CD14-positive monocyte (primary cell): ENCODE measurements at regions not wholly inside any gene's neighbourhood (a gene's known extent, or its start where the extent isn't known, plus 50 kb on each side); places are given as distances from the start of the nearest gene placed in this dataset.
"Not testable (repeated sequence)": the region's sequence is repeated elsewhere in the genome, so short reads cannot be mapped to it uniquely, and the experiment has no call there.

ENCODE experiments used
- DNase-seq, 3 donors: peaks; one replicate each; pipeline ENCODE4 v3.0.0-alpha.2; 2011 to 2022
- H2AFZ ChIP-seq: 2 replicates; pipeline ENCODE4 v1.6.0; 2012; ENCODE audit warnings: mild to moderate bottlenecking, low read depth, low read length, inconsistent platforms; ENCODE audit not compliant: insufficient read depth, poor library complexity, severe bottlenecking
- H3K27ac ChIP-seq, 2 donors: 1 replicate in 1 of 2; 2 replicates in 1 of 2; pipeline ENCODE4 v1.5.1; 2012 to 2013; ENCODE audit warnings: low read length in 2 of 2, control low read depth in 1 of 2, inconsistent platforms in 1 of 2, low read depth in 1 of 2, mild to moderate bottlenecking in 1 of 2
- H3K27me3 ChIP-seq, 2 donors: one replicate each; pipeline versions ENCODE4 v1.6.0 to v1.6.1; 2011 to 2013; ENCODE audit warnings: low read length in 2 of 2; ENCODE audit not compliant: control insufficient read depth in 2 of 2, insufficient read depth in 2 of 2
- H3K36me3 ChIP-seq, 2 donors: replicated peaks in 1 of 2; 1 replicate in 1 of 2; 2 replicates in 1 of 2; pipeline versions ENCODE4 v1.5.1 to v1.6.1; 2012 to 2013; ENCODE audit warnings: low read length in 2 of 2, control low read depth in 1 of 2, inconsistent platforms in 1 of 2, mild to moderate bottlenecking in 1 of 2; ENCODE audit not compliant: insufficient read depth in 2 of 2, control insufficient read depth in 1 of 2
- H3K4me1 ChIP-seq, 2 donors: 1 replicate in 1 of 2; 2 replicates in 1 of 2; pipeline versions ENCODE4 v1.5.1 to v1.6.1; 2012 to 2013; ENCODE audit warnings: low read length in 2 of 2, control low read depth in 1 of 2, inconsistent platforms in 1 of 2, mild to moderate bottlenecking in 1 of 2, moderate library complexity in 1 of 2; ENCODE audit not compliant: insufficient read depth in 2 of 2, control insufficient read depth in 1 of 2
- H3K4me2 ChIP-seq: replicated peaks from 2 replicates; pipeline ENCODE3; 2012; ENCODE audit warnings: low read length, moderate library complexity, mild to moderate bottlenecking; ENCODE audit not compliant: poor library complexity, severe bottlenecking; ENCODE audit errors: extremely low read depth
- H3K4me3 ChIP-seq, 3 experiments: fragments of 200-600 bp in 1 of 3; sonication (generic) in 1 of 3; replicated peaks in 1 of 3; 1 replicate in 2 of 3; 2 replicates in 1 of 3; pipeline ENCODE4 v1.5.1; 2011 to 2013; ENCODE audit warnings: low read length in 3 of 3, mild to moderate bottlenecking in 3 of 3, control low read depth in 2 of 3, low read depth in 2 of 3, inconsistent platforms in 1 of 3, moderate library complexity in 1 of 3
- H3K79me2 ChIP-seq: 2 replicates; pipeline ENCODE4 v1.6.0; 2012; ENCODE audit warnings: mild to moderate bottlenecking, control low read depth, inconsistent platforms, low read length, moderate library complexity; ENCODE audit not compliant: insufficient read depth
- H3K9ac ChIP-seq: 2 replicates; pipeline ENCODE4 v1.6.0; 2017; ENCODE audit warnings: low read length, mild to moderate bottlenecking; ENCODE audit not compliant: insufficient read depth, poor library complexity, severe bottlenecking
- H3K9me3 ChIP-seq, 2 donors: replicated peaks in 1 of 2; 1 replicate in 1 of 2; 2 replicates in 1 of 2; pipeline versions ENCODE4 v1.5.1 to v1.6.1; 2012 to 2013; ENCODE audit warnings: low read length in 2 of 2, control low read depth in 1 of 2; ENCODE audit not compliant: control insufficient read depth in 1 of 2, insufficient read depth in 1 of 2
- H4K20me1 ChIP-seq: 2 replicates; pipeline ENCODE4 v1.6.0; 2012; ENCODE audit warnings: mild to moderate bottlenecking, low read length, control low read depth, moderate library complexity; ENCODE audit not compliant: insufficient read depth
- H3K27ac Mint-ChIP-seq, 7 donors: one replicate each; pipeline ENCODE4 v1.8.0; 2020; ENCODE audit warnings: mild to moderate bottlenecking in 7 of 7, mixed read lengths in 7 of 7, moderate library complexity in 6 of 7, inconsistent platforms in 2 of 7
- H3K27me3 Mint-ChIP-seq, 3 donors: one replicate each; pipeline ENCODE4 v1.8.0; 2021 to 2022; ENCODE audit warnings: low read depth in 3 of 3, mild to moderate bottlenecking in 3 of 3, mixed read lengths in 3 of 3, moderate library complexity in 3 of 3, inconsistent platforms in 1 of 3
- H3K36me3 Mint-ChIP-seq, 2 donors: one replicate each; pipeline ENCODE4 v1.8.0; 2020; ENCODE audit warnings: mixed read lengths in 2 of 2, inconsistent platforms in 1 of 2, mild to moderate bottlenecking in 1 of 2
- H3K4me1 Mint-ChIP-seq: one replicate; pipeline ENCODE4 v1.8.0; 2020; ENCODE audit warnings: mild to moderate bottlenecking, mixed read lengths
- H3K4me3 Mint-ChIP-seq, 2 donors: one replicate each; pipeline ENCODE4 v1.8.0; 2020; ENCODE audit warnings: mild to moderate bottlenecking in 2 of 2, mixed read lengths in 2 of 2, moderate library complexity in 1 of 2
- H3K9me3 Mint-ChIP-seq, 7 donors: one replicate each; pipeline ENCODE4 v1.8.0; 2020 to 2022; ENCODE audit warnings: mixed read lengths in 7 of 7, mild to moderate bottlenecking in 6 of 7, moderate library complexity in 6 of 7, inconsistent platforms in 2 of 7
- WGBS: methylation state at CpG from one replicate; pipeline ENCODE4 v1.1.5; 2013; ENCODE audit warnings: missing lambda C conversion rate; ENCODE audit not compliant: insufficient coverage; 5-methylcytosine and 5-hydroxymethylcytosine counted together
- intact Hi-C, 2 donors: fragments of 100-400 bp; cut with micrococcal nuclease; formaldehyde crosslinking; loops; one replicate each; pipeline versions ENCODE4 v1.15.0 to v1.15.1; 2023
- TF ChIP-seq, protein P1 (sequence below): fragments of 200-600 bp; IDR thresholded peaks from one replicate; pipeline ENCODE4 v1.8.0; 2022; ENCODE audit warnings: antibody characterized with exemption, mild to moderate bottlenecking

DNA sequence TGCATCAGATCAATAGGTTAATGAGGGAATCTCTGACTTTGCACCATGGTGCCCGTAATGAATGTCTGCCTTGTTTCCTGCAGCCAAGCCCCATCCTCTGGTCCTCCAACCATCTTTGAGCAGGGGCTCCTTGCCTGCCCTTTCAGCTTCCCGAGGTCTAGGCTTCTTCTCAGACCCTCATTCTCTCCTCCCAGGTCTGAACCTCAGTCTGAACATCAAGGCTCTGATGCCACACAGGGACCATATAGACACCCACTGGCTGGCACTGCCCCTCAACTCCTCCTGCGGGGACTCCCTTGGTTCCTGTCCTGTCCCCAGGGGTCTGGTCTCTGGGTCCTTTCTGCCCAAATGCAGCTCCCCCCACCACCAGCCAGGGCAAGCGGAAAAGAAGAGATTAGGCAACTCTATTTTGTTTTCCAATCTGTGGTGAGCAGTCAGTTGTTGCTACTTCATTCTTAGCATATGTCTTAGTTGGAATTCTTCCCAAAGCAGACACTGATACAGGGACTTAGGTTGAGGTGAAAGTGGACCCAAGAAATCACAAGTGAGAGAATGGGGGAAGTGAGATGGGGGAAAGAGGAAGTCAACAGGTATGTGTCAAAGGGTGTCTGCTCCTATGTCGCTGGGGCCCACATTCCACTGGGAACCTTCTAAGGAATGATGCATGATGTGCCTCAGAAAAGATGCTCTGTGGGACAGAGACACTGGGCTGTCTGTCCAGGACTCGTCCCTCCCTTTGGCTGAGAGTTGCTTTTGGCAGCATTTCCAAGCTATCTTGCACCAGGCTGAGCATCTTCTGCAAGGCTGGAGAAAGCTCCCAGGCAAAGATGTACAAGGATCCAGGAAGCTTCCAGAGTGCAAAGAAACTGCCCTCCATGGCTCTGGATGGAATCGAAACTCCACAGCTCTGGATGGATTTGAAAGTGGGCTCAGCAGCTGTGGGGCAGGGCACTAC, 1096.5 kb upstream of the TMEM132C start:
- Mint-ChIP-seq H3K27me3 (peaks cover 11 to 23% (median 20%) of the 10 kb centered on the region in 3 donors), H3K36me3 (no peaks in the 10 kb centered on the region), H3K9me3 (peaks cover 5 to 19% (median 11%) of the 10 kb centered on the region in 7 donors), H3K27ac (no peak overlapping the region), H3K4me1 (peaks cover 6% of the 10 kb centered on the region), H3K4me3 (no peak overlapping the region)
- WGBS = 76% methylated on average over 4 of the region's 7 CpGs
- DNase-seq = no peak
- Histone ChIP-seq H3K9ac (no peak overlapping the region), H3K79me2 (no peaks in the 10 kb centered on the region), H2AFZ (no peak overlapping the region), H3K4me3 (no peak overlapping the region), H3K27me3 (peaks cover 4 to 11% of the 10 kb centered on the region in 2 donors), H4K20me1 (no peaks in the 10 kb centered on the region), H3K4me1 (peaks cover 0 to 1% of the 10 kb centered on the region in 2 donors), H3K4me2 (no peak overlapping the region), H3K27ac (no peak overlapping the region), H3K36me3 (no peaks in the 10 kb centered on the region), H3K9me3 (peaks cover 0 to 18% of the 10 kb centered on the region in 2 donors)
- intact Hi-C loops = no loop called here
- TF ChIP-seq, protein P1, sequence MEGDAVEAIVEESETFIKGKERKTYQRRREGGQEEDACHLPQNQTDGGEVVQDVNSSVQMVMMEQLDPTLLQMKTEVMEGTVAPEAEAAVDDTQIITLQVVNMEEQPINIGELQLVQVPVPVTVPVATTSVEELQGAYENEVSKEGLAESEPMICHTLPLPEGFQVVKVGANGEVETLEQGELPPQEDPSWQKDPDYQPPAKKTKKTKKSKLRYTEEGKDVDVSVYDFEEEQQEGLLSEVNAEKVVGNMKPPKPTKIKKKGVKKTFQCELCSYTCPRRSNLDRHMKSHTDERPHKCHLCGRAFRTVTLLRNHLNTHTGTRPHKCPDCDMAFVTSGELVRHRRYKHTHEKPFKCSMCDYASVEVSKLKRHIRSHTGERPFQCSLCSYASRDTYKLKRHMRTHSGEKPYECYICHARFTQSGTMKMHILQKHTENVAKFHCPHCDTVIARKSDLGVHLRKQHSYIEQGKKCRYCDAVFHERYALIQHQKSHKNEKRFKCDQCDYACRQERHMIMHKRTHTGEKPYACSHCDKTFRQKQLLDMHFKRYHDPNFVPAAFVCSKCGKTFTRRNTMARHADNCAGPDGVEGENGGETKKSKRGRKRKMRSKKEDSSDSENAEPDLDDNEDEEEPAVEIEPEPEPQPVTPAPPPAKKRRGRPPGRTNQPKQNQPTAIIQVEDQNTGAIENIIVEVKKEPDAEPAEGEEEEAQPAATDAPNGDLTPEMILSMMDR = no peak

DNA sequence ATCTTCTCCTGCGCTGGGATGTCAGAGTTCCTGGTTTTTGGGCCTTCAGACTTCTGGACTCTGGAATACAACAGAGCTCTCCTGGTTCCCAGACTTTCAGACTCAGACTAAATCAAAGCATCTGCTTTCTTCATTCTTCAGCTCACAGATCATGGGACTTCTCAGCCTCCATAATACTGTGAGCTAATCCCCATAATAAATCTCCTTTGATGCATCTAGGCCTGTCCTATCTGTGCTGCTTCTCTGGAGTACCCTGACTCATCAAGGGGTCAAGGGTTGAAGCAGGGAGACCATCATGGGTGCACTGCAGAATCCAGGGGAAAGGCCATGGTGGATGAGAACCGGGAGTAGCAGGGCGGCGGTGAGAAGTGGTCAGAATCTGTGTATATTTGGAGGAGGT, 1094.1 kb upstream of the TMEM132C start:
- intact Hi-C loops = no loop called here
- no peak overlapping the region for H2AFZ ChIP-seq
- TF ChIP-seq, protein P1 = no peak
- Mint-ChIP-seq H3K27ac (no peak overlapping the region), H3K9me3 (peaks cover 19 to 36% (median 25%) of the 10 kb centered on the region in 7 donors), H3K4me1 (no peaks in the 10 kb centered on the region), H3K4me3 (no peak overlapping the region), H3K27me3 (peaks cover 4 to 5% (median 5%) of the 10 kb centered on the region in 3 donors), H3K36me3 (no peaks in the 10 kb centered on the region)
- H3K4me3 ChIP-seq = no peak overlapping the region
- H3K4me1 ChIP-seq = no peaks in the 10 kb centered on the region
- H4K20me1 ChIP-seq = no peaks in the 10 kb centered on the region
- DNase-seq = no peak
- H3K4me2 ChIP-seq = no peak overlapping the region
- no peak overlapping the region for H3K9ac ChIP-seq
- H3K79me2 ChIP-seq = no peaks in the 10 kb centered on the region
- no peak overlapping the region for H3K27ac ChIP-seq
- peaks cover 18 to 37% of the 10 kb centered on the region in 2 donors for H3K9me3 ChIP-seq
- H3K36me3 ChIP-seq = no peaks in the 10 kb centered on the region
- peaks cover 0 to 6% of the 10 kb centered on the region in 2 donors for H3K27me3 ChIP-seq
- WGBS = 93% methylated on average over 4 of the region's 4 CpGs

DNA sequence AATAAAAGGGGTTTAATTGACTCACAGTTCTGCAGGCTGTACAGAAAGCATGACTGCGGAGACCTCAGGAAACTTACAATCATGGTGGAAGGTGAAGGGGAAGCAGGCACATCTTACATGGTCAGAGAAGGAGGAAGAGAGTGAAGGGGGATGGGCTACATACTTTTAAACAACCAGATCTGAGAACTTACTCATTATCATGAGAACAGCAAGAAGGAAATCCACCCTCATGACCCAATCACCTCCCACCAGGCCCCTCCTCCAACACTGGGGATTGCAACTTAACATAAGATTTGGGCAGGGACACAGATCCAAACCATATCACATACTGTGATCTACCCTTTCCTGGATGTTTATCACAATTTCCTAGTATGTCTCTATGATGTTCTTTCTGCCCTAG, 1093.0 kb upstream of the TMEM132C start:
- peak in 1 of 3 donors; percentile 7 for DNase-seq
- H3K4me1 Mint-ChIP-seq, H3K9ac ChIP-seq, H3K27me3 ChIP-seq, H3K27me3 Mint-ChIP-seq, H3K79me2 ChIP-seq, H4K20me1 ChIP-seq, H3K36me3 Mint-ChIP-seq, H3K36me3 ChIP-seq, intact Hi-C loops, H3K4me2 ChIP-seq, H3K4me3 ChIP-seq, H2AFZ ChIP-seq, H3K4me1 ChIP-seq, H3K4me3 Mint-ChIP-seq, H3K27ac Mint-ChIP-seq, H3K27ac ChIP-seq: not testable (repeated sequence)
- WGBS = no CpG with 5 or more reads among the region's 1 CpG
- H3K9me3 Mint-ChIP-seq = peaks cover 21 to 42% (median 27%) of the 10 kb centered on the region in 7 donors
- H3K9me3 ChIP-seq = peaks cover 28 to 40% of the 10 kb centered on the region in 2 donors
